HG02884 (cell line): ENCODE measurements at regions not wholly inside any gene's neighbourhood (a gene's known extent, or its start where the extent isn't known, plus 50 kb on each side); places are given as distances from the start of the nearest gene placed in this dataset.

Source experiments
- ATAC-seq: cut with Tn5 transposase; IDR thresholded peaks from one replicate; pipeline ENCODE4 v1.9.1; 2021; ENCODE audit warnings: mild to moderate bottlenecking, moderate library complexity; ENCODE audit not compliant: unreplicated experiment

- no peak for ATAC-seq
Measured at GRCh38 chr1:83773059-83773458, 225.9 kb downstream of the TTLL7 start.

DNA sequence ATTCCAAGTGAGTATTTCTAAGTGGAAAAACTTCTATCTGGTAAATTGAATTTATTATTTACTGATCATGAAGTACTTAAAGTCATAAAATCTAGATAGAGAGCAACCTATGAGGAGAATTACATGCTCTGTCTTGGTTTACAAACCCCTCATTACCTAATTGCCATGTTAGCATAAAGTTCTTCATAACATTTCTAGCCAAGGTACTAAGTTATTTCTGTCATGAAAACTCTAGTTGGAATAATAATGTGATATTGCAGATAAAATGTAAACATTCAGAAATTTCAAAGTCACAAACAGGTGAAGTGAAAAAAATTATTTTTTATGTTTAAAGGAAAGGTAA lies 228.6 kb downstream of the TTLL7 start:
- ATAC-seq, result no peak

DNA sequence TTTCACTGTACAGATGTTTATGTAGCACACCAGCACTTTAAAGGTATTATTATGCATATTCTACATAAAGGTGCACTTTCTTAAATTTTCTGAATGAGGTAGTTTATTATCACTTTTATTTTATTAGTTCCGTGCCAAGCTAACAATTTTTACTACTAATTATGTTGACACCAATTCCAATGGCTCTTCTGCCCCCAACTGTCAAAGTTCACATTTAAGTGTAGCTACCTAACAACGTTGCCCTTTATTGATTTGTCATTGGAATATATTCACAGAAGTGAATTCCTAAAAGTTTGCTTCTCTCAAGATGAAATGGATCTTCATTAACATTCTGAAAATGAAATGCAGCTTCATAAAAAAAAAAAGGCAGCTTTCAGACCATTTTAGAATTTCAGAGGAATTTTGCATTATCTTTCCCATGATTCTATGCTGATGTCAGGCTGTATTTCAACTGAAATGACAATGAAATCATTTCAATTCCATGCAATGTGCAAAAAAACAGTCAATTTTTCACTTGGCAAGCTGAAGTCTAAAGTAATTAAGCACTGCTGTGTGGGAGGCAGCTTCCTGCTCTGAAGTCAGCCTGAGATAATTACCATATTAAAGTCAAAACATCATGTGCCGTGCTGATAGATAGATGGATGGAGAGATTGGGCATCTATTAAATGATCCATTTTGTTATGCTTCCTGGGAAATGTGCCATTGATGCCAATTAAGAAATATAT lies 229.2 kb downstream of the TTLL7 start:
- no peak for ATAC-seq

GRCh38 chr1:83769072-83769471 lies 229.9 kb downstream of the TTLL7 start:
- ATAC-seq, result no peak

DNA sequence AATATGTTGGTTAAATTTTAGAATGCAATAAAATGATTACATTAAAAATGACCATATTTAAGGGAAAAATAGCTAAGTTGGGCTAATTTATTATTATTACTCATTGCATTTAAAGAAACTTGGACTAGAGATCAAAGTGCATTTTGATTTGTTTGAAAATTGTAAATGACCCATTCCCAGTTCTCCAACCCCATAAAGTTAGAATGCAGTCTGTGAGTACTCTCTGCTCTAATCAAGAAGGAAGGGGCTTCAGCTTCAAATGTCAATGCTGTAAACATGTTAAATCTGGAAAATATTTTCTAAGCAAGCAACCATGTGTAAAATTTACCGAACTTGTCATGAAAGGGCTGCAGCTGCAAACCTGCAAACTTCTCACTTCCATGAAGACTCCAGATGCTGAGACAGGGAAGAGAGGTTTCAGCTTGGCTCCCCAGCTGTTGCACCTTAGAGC lies 232.7 kb downstream of the TTLL7 start:
- ATAC-seq, result no peak

- no peak for ATAC-seq
Measured at GRCh38 chr1:83765125-83765524, 233.8 kb downstream of the TTLL7 start.

DNA sequence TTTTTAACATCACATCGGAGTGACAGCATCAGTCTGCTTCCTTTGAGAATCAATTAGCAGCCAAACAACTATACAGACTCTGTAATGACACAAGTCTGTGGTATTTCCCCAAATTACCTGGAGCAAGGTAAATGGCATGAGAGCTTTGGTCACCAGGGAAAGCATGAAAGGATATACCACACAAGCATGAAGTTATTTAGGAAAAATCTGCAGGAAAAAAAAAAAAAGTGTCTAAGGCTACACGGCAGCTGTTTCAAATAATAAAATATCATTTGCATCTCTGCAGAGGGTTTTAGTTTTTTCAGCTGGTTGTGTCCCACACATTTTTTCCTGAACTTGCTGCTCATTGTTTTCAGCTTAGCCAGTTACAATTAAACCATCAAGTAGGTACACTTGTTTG lies 234.7 kb downstream of the TTLL7 start:
- no peak for ATAC-seq

- no peak for ATAC-seq
Measured at GRCh38 chr1:83763361-83764095, 235.4 kb downstream of the TTLL7 start.

DNA sequence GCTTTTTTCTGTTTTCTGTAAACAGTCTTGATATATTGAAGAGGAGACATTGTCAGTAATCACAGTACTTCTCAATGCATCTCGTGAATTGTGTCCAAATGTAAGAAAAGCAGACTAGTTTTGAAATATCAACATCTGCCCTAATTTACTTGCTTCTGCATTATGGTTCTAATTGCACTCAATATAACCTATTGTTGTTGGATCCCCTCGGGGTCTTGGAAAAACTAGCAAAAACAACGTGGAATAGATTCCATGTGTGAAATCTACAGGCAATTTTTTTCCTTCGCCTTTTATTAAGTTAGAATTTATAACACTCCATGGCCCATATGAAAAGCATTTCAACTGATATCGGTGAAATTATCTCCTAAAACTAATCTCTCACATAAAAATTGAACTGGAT lies 236.5 kb downstream of the TTLL7 start:
- no peak for ATAC-seq

GRCh38 chr1:83762039-83762365 lies 236.9 kb downstream of the TTLL7 start:
- ATAC-seq, result no peak

- peak; percentile 100 for ATAC-seq
Measured at GRCh38 chr1:83761167-83762038, 237.5 kb downstream of the TTLL7 start.

DNA sequence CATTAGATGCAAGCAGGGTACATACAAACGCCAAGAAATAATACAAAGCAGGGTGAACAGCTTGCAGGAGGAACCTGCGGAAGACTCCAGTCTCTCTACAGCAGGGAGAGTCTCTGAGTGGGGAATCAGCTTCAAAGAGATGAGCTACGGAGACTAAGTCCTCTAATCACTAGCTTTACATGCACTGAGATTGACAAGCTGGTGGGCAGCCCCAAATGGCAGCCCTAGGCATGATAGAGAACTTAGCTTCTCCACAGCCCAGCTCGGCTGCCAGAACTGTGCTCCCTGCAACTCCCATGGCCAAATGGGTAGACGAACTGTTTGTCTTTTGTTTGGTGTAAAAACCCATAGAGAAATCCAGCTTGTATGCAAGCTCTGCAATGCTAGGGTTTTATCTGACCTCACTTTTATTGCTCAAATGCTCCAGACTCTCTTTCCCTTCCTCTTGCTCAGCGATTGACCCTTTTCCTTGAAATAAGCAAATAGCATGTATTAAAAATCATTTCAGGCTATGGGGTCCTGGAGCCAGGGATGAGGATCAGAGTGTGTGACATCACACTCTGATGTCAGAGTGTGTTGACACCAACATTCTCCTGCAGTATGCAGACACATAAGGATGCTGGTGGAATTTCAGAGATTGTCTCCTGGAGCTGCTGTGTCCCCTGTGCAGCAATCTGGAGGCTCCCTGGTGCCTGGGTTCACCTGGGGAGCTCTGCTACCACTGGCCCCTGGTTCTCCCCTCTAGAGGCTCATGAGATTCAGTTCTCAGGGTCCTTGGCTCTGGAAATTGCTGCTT lies 238.5 kb downstream of the TTLL7 start:
- ATAC-seq, result peak; percentile 24

- no peak for ATAC-seq
Measured at GRCh38 chr1:83756984-83757717, 241.8 kb downstream of the TTLL7 start.

GRCh38 chr1:83751602-83752001 lies 247.3 kb downstream of the TTLL7 start:
- no peak for ATAC-seq

- ATAC-seq, result no peak
Measured at GRCh38 chr1:83750201-83750600, 248.7 kb downstream of the TTLL7 start.

DNA sequence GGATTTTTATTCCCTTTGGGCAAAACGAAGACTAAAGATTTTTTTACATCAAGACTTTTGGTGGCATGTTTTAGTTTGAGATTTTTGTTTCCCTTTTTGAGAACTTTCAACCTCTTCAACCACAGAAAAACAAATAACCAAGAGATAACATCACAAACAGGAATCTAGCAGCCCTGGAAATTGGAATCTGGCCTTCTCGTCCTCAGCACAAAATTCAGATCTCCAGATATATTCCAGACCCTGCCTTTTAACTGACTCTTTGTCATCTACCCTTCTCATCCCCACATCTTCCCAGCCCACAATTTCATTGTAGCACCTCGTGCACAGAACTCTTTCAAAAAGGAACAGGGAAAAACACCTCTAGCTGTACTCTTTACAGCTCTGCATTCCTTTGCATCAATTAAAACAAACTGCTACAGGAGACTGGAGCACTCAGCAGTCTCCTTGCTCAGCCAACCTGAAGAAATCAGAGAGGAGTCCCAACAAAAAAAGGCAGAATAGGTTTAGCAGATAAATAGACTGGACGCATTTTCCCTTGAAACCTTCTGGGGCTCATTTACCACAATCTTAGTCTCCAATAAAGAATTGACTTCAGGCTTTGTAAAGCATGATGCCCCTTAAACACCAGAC lies 251.0 kb downstream of the TTLL7 start:
- ATAC-seq, result no peak

DNA sequence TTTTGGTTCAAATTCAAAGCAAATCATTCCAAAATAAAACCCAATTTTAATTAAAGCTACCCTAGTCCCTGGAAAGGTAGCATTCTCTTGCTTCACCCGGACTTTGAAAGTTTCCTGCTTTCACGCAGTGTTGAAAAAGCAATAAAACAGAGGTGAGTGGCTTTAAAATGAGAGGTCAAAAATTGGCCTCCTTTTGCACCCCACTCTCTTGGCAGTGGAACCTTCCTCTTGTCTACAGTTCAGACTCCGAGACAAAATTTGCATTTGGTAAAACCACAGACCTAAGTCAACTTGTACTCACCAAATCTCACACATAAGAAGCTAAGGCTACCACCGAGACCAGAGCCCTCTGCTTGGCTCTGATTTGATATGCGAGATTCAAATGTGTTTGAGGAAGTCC lies 252.7 kb downstream of the TTLL7 start:
- ATAC-seq, result peak; percentile 84

GRCh38 chr1:83742446-83742845 lies 256.5 kb downstream of the TTLL7 start:
- ATAC-seq, result no peak

DNA sequence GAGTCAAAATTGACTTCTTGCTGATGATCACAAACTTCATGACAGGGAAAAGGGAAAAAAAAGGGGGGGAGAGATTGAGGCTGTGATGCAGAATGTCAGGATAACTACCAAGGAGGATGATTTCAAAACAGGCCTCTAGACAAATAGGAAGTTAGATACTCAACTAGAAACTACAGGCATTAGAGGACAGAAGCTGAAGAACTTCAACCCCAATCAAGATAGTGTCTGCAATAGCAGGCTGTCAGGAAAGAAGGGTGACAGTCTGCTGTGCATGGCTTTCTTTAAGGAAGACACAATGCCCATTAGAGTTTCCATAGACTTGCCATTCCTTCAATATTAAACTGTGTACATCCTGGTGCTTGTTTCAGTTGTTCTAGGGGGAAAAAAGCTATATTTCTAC lies 257.2 kb downstream of the TTLL7 start:
- ATAC-seq, result no peak

GRCh38 chr1:83741348-83741747 lies 257.6 kb downstream of the TTLL7 start:
- ATAC-seq, result no peak
